GM13976 (cell line): ENCODE measurements at regions not wholly inside any gene's neighbourhood (a gene's known extent, or its start where the extent isn't known, plus 50 kb on each side); places are given as distances from the start of the nearest gene placed in this dataset.

Experiments
- DNase-seq: peaks from one replicate; pipeline ENCODE4 v3.0.0; 2012; ENCODE audit warnings: low spot score
- in situ Hi-C: fragments of 300-500 bp; cut with MboI; formaldehyde crosslinking; loops from one replicate; pipeline ENCODE4 v1.12.0; 2022; ENCODE audit warnings: low sequenced_read_pairs, mixed read lengths, inconsistent platforms; ENCODE audit not compliant: unreplicated experiment
- TF ChIP-seq, protein P1 (sequence below): IDR thresholded peaks from 2 replicates; pipeline ENCODE4 v1.5.1; 2012; ENCODE audit warnings: borderline replicate concordance, mild to moderate bottlenecking; ENCODE audit not compliant: insufficient read depth; ENCODE audit errors: extremely low read depth, missing control alignments, control extremely low read depth

GRCh38 chr15:93307513-93307912 lies 218.5 kb upstream of the RGMA start:
- in situ Hi-C loops: no loop called here
- DNase-seq: no peak
- TF ChIP-seq, protein P1, sequence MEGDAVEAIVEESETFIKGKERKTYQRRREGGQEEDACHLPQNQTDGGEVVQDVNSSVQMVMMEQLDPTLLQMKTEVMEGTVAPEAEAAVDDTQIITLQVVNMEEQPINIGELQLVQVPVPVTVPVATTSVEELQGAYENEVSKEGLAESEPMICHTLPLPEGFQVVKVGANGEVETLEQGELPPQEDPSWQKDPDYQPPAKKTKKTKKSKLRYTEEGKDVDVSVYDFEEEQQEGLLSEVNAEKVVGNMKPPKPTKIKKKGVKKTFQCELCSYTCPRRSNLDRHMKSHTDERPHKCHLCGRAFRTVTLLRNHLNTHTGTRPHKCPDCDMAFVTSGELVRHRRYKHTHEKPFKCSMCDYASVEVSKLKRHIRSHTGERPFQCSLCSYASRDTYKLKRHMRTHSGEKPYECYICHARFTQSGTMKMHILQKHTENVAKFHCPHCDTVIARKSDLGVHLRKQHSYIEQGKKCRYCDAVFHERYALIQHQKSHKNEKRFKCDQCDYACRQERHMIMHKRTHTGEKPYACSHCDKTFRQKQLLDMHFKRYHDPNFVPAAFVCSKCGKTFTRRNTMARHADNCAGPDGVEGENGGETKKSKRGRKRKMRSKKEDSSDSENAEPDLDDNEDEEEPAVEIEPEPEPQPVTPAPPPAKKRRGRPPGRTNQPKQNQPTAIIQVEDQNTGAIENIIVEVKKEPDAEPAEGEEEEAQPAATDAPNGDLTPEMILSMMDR: no peak

- TF ChIP-seq, protein P1: no peak
- DNase-seq: no peak
- in situ Hi-C loops: no loop called here
These were observed 216.3 kb upstream of the RGMA start for GRCh38 chr15:93305306-93305705.

- TF ChIP-seq, protein P1: no peak
- DNase-seq: no peak
- in situ Hi-C loops: no loop called here
These were observed 213.2 kb upstream of the RGMA start for GRCh38 chr15:93302080-93302765.

DNA sequence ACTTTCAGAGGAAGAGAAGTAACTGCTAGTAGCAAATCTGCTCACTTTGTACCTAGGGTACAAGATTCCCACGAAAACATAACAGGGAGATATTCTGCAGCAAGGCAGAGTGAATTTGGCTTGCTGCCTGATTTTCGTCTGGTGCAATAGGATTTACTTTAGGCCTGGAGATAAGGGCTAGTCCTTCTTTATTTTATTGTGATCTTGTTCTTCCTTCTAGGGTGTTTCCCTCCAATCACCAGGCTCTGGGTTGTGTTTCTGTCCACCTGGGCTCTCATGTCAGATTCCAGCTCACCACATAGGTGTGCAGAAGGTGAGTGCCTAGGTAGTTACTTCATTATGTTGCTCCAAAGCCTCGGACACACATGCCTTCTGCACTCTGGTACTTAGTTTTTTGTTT lies 211.8 kb upstream of the RGMA start:
- in situ Hi-C loops: no loop called here
- TF ChIP-seq, protein P1: no peak

GRCh38 chr15:93299675-93300074 lies 210.7 kb upstream of the RGMA start:
- DNase-seq: no peak
- TF ChIP-seq, protein P1: no peak
- in situ Hi-C loops: no loop called here

More for the DNA sequence above, 211.8 kb upstream of the RGMA start:
- DNase-seq: no peak

- DNase-seq: no peak
- TF ChIP-seq, protein P1: no peak
- in situ Hi-C loops: no loop called here
These were observed 209.9 kb upstream of the RGMA start for GRCh38 chr15:93298901-93299300.
